ENCODE measurements at regions not wholly inside any gene's neighbourhood (a gene's known extent, or its start where the extent isn't known, plus 50 kb on each side); places are given as distances from the start of the nearest gene placed in this dataset.
A peak's percentile ranks its signal among the peaks of the same experiment; 100 is the strongest.

DNA sequence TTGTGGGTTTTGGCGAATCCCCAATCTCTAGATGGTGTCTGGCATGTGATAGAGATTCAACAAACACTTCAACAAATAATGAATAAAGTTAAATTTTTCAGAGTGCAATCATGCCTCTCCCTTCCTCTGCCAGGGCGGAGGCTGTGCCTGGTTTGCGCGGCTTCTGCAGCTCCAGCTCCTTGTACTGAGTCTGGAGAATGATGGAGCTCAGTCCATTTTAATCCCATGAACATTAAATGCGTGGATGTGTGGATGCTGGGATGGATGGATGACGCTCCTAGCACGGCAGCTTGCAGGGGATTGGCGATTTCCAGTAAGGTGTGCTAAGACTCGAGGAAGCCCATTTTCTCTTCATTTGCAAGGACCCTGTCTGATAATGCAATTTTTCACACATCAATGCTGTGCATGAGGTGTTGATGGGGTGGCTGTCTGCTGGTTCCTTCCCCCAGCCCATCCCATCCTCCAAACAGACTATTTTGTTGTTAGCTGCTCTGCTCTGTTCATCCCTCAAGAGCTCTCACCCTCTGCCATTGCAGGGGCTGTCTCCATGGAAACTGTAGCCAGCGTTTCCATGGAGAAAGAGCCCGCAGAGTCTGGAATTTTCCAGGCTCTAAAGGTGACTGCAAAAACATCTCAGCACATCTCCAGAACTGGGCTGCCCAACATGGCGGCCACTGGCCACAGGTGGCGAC is 92.6 kb upstream of the PEG3 start:
- H3K27me3 ChIP-seq: no peaks in the 10 kb centered on the region
- H3K4me1 ChIP-seq (ENCODE audit: low read depth): no peaks in the 10 kb centered on the region
- TF ChIP-seq CTCF (IDR thresholded peaks at IDR 0.05; ENCODE audit: low read depth, low read length): no peak
- DNase-seq (ENCODE audit: low read depth in 1 of 2, low spot score in 1 of 2): no peak
- H3K9me3 ChIP-seq (ENCODE audit: low read depth): no peaks in the 10 kb centered on the region
- no peaks in the 10 kb centered on the region for H3K36me3 ChIP-seq
- H3K4me3 ChIP-seq: no peak overlapping the region
- no peak overlapping the region for H3K27ac ChIP-seq

DNA sequence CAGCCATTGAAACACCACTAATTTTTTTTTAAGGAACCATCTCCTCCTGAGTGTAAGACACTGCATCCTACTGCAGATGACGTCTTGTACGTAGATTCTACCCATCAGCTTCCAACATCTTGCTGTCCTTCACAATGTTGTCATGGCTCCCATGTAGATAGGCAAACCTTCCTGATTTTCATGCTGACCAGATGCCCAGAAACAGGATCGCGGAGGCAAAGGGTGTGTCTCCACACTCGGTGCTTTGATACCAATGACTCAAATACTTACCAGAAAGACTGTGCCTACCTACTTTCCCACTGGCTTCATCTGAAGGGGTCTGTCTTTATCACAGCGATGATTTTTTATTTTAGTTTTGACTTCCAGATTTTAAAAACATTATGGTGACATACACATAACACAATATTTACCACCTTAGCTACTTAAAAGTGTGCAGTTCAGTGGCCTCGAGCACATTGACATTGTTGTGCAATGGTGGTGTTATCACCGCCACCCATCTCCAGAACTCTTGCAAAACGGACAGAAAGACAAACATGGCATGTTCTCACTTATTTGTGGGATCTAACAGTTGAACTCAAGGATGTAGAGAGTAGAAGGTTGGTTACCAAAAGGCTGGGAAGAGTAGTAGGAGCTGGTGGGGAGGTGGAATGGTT is 94.0 kb upstream of the PEG3 start:
- Histone ChIP-seq H3K4me3 (no peak overlapping the region), H3K9me3 (ENCODE audit: low read depth) (no peaks in the 10 kb centered on the region), H3K36me3 (no peaks in the 10 kb centered on the region), H3K4me1 (ENCODE audit: low read depth) (no peaks in the 10 kb centered on the region), H3K27me3 (no peaks in the 10 kb centered on the region), H3K27ac (no peak overlapping the region)
- no peak for DNase-seq (ENCODE audit: low read depth in 1 of 2, low spot score in 1 of 2)
- no peak for TF ChIP-seq CTCF (IDR thresholded peaks at IDR 0.05; ENCODE audit: low read depth, low read length)

GRCh38 chr19:56939951-56940350 is 99.4 kb upstream of the PEG3 start:
- TF ChIP-seq CTCF (IDR thresholded peaks at IDR 0.05; ENCODE audit: low read depth, low read length): no peak
- no peaks in the 10 kb centered on the region for H3K27me3 ChIP-seq
- no peaks in the 10 kb centered on the region for H3K9me3 ChIP-seq (ENCODE audit: low read depth)
- no peak overlapping the region for H3K4me3 ChIP-seq
- no peaks in the 10 kb centered on the region for H3K36me3 ChIP-seq
- H3K27ac ChIP-seq: no peak overlapping the region
- no peak for DNase-seq (ENCODE audit: low read depth in 1 of 2, low spot score in 1 of 2)
- no peaks in the 10 kb centered on the region for H3K4me1 ChIP-seq (ENCODE audit: low read depth)

GRCh38 chr19:56942756-56943155 is 102.2 kb upstream of the PEG3 start:
- no peak overlapping the region for H3K4me3 ChIP-seq
- peak; percentile 1 for DNase-seq (ENCODE audit: low read depth in 1 of 2, low spot score in 1 of 2)
- H3K27ac ChIP-seq: no peak overlapping the region
- H3K9me3 ChIP-seq (ENCODE audit: low read depth): no peaks in the 10 kb centered on the region
- no peaks in the 10 kb centered on the region for H3K4me1 ChIP-seq (ENCODE audit: low read depth)
- no peaks in the 10 kb centered on the region for H3K27me3 ChIP-seq
- TF ChIP-seq CTCF (IDR thresholded peaks at IDR 0.05; ENCODE audit: low read depth, low read length): no peak
- no peaks in the 10 kb centered on the region for H3K36me3 ChIP-seq

- H3K27me3 ChIP-seq: no peaks in the 10 kb centered on the region
- H3K4me3 ChIP-seq: no peak overlapping the region
- DNase-seq (ENCODE audit: low read depth in 1 of 2, low spot score in 1 of 2): no peak
- H3K27ac ChIP-seq: no peak overlapping the region
- TF ChIP-seq CTCF (IDR thresholded peaks at IDR 0.05; ENCODE audit: low read depth, low read length): no peak
- no peaks in the 10 kb centered on the region for H3K4me1 ChIP-seq (ENCODE audit: low read depth)
- H3K9me3 ChIP-seq (ENCODE audit: low read depth): no peaks in the 10 kb centered on the region
- H3K36me3 ChIP-seq: no peaks in the 10 kb centered on the region
These were observed 105.6 kb upstream of the PEG3 start for GRCh38 chr19:56946159-56946558.
